OCI-M2 (cell line): ENCODE measurements at regions not wholly inside any gene's neighbourhood (a gene's known extent, or its start where the extent isn't known, plus 50 kb on each side); places are given as distances from the start of the nearest gene placed in this dataset.
"Not testable (repeated sequence)": the region's sequence is repeated elsewhere in the genome, so short reads cannot be mapped to it uniquely, and the experiment has no call there.

ENCODE experiments used
- DNase-seq: peaks from one replicate; lab custom pipeline; 2025; ENCODE audit not compliant: unreplicated experiment; lab: John Stamatoyannopoulos, UW

- DNase-seq: no peak
These were observed 174.4 kb downstream of the NUFIP1 start for GRCh38 chr13:44814836-44815235.

- DNase-seq: no peak
These were observed 175.1 kb downstream of the NUFIP1 start for GRCh38 chr13:44814161-44814560.

GRCh38 chr13:44812818-44813217 is 176.5 kb downstream of the NUFIP1 start:
- DNase-seq: no peak

GRCh38 chr13:44810061-44810840 is 179.0 kb downstream of the NUFIP1 start:
- no peak for DNase-seq

GRCh38 chr13:44809190-44809589 is 180.1 kb downstream of the NUFIP1 start:
- no peak for DNase-seq

GRCh38 chr13:44808185-44808584 is 181.1 kb downstream of the NUFIP1 start:
- no peak for DNase-seq

- no peak for DNase-seq
These were observed 181.7 kb downstream of the NUFIP1 start for GRCh38 chr13:44807449-44808034.

GRCh38 chr13:44806826-44807225 is 182.4 kb downstream of the NUFIP1 start:
- DNase-seq: no peak

- DNase-seq: no peak
These were observed 183.7 kb downstream of the NUFIP1 start for GRCh38 chr13:44805585-44805984.

GRCh38 chr13:44803390-44803789 is 185.9 kb downstream of the NUFIP1 start:
- no peak for DNase-seq

- DNase-seq: no peak
These were observed 186.8 kb downstream of the NUFIP1 start for GRCh38 chr13:44802491-44802890.

GRCh38 chr13:44801990-44802389 is 187.3 kb downstream of the NUFIP1 start:
- DNase-seq: no peak

GRCh38 chr13:44800626-44801025 is 188.6 kb downstream of the NUFIP1 start:
- DNase-seq: no peak

GRCh38 chr13:44797685-44798084 is 191.6 kb downstream of the NUFIP1 start:
- no peak for DNase-seq

- DNase-seq: no peak
These were observed 192.4 kb downstream of the NUFIP1 start for GRCh38 chr13:44796597-44797490.

GRCh38 chr13:44796039-44796438 is 193.2 kb downstream of the NUFIP1 start:
- DNase-seq: not testable (repeated sequence)

GRCh38 chr13:44795176-44795575 is 194.1 kb downstream of the NUFIP1 start:
- DNase-seq: no peak

- DNase-seq: no peak
These were observed 197.2 kb downstream of the NUFIP1 start for GRCh38 chr13:44792096-44792495.

- no peak for DNase-seq
These were observed 199.0 kb downstream of the NUFIP1 start for GRCh38 chr13:44790289-44790688.

GRCh38 chr13:44787617-44788016 is 201.7 kb downstream of the NUFIP1 start:
- DNase-seq: no peak

GRCh38 chr13:44786756-44787155 is 202.5 kb downstream of the NUFIP1 start:
- DNase-seq: no peak

GRCh38 chr13:44785401-44785800 is 203.9 kb downstream of the NUFIP1 start:
- no peak for DNase-seq
